OCI-LY1 (cell line): ENCODE measurements at regions not wholly inside any gene's neighbourhood (a gene's known extent, or its start where the extent isn't known, plus 50 kb on each side); places are given as distances from the start of the nearest gene placed in this dataset.

ENCODE experiments used
- H2AFZ ChIP-seq: fragments of 200-600 bp; sonication (generic), shearing (Covaris generic); 2 replicates; pipeline ENCODE4 v1.6.0; 2014; ENCODE audit warnings: antibody characterized with exemption, mild to moderate bottlenecking, low read length
- H3F3A ChIP-seq: fragments of 200-600 bp; sonication (generic), shearing (Covaris generic); 2 replicates; pipeline ENCODE4 v1.6.0; 2014; ENCODE audit warnings: mild to moderate bottlenecking, antibody characterized with exemption, low read length, moderate library complexity; ENCODE audit not compliant: insufficient read depth
- H3K27ac ChIP-seq: fragments of 200-600 bp; sonication (generic); 2 replicates; pipeline ENCODE4 v1.5.1; 2014; ENCODE audit warnings: low read length, mixed run types, mild to moderate bottlenecking, low read depth; ENCODE audit not compliant: poor library complexity, severe bottlenecking
- H3K27me3 ChIP-seq: fragments of 200-600 bp; sonication (generic); 2 replicates; pipeline ENCODE4 v1.6.0; 2014; ENCODE audit warnings: antibody characterized with exemption, mild to moderate bottlenecking, low read length, moderate library complexity; ENCODE audit not compliant: insufficient read depth
- H3K36me3 ChIP-seq: fragments of 200-600 bp; sonication (generic); 2 replicates; pipeline ENCODE4 v1.6.1; 2014; ENCODE audit warnings: mild to moderate bottlenecking, antibody characterized with exemption, low read length, moderate library complexity, mixed read lengths; ENCODE audit not compliant: insufficient read depth
- H3K4me1 ChIP-seq: fragments of 200-600 bp; sonication (generic); 2 replicates; pipeline ENCODE4 v1.5.1; 2014; ENCODE audit warnings: mild to moderate bottlenecking, low read length, moderate library complexity; ENCODE audit not compliant: insufficient read depth, severe bottlenecking
- H3K4me2 ChIP-seq: fragments of 200-600 bp; sonication (generic), shearing (Covaris generic); 2 replicates; pipeline ENCODE4 v1.6.1; 2014; ENCODE audit warnings: low read length
- H3K4me3 ChIP-seq: fragments of 200-600 bp; sonication (generic); 2 replicates; pipeline ENCODE4 v1.5.1; 2014; ENCODE audit warnings: low read length, low read depth, mild to moderate bottlenecking, mixed read lengths; ENCODE audit not compliant: poor library complexity, severe bottlenecking
- H3K79me2 ChIP-seq: fragments of 200-600 bp; shearing (Covaris generic); 2 replicates; pipeline ENCODE4 v1.6.1; 2016; ENCODE audit warnings: mixed run types, low read length, mixed read lengths; ENCODE audit not compliant: insufficient read depth
- H3K9ac ChIP-seq: fragments of 200-600 bp; sonication (generic), shearing (Covaris generic); 2 replicates; pipeline ENCODE4 v1.6.1; 2014; ENCODE audit warnings: mild to moderate bottlenecking, low read length, mixed read lengths
- H3K9me2 ChIP-seq: fragments of 200-600 bp; sonication (generic), shearing (Covaris generic); 2 replicates; pipeline ENCODE4 v1.6.1; 2014; ENCODE audit warnings: low read depth, mild to moderate bottlenecking, low read length, mixed read lengths
- H3K9me3 ChIP-seq: fragments of 200-600 bp; shearing (Covaris generic); 2 replicates; pipeline ENCODE4 v1.6.1; 2014; ENCODE audit warnings: low read length, mixed read lengths
- H4K20me1 ChIP-seq: fragments of 200-600 bp; sonication (generic), shearing (Covaris generic); 2 replicates; pipeline ENCODE4 v1.6.0; 2016; ENCODE audit warnings: mild to moderate bottlenecking, low read length; ENCODE audit not compliant: insufficient read depth
- CTCF ChIP-seq: fragments of 200-600 bp; sonication (generic), shearing (Covaris generic); IDR thresholded peaks from 2 replicates; pipeline ENCODE4 v1.5.1; 2017; ENCODE audit warnings: mild to moderate bottlenecking, antibody characterized with exemption, low read length, moderate library complexity, mixed read lengths
- EZH2 ChIP-seq: fragments of 200-600 bp; sonication (generic), shearing (Covaris generic); IDR thresholded peaks from 2 replicates; pipeline ENCODE4 v1.8.0; 2017; ENCODE audit warnings: borderline replicate concordance, mixed run types, mild to moderate bottlenecking, antibody characterized with exemption, low read length, moderate library complexity, mixed read lengths

DNA sequence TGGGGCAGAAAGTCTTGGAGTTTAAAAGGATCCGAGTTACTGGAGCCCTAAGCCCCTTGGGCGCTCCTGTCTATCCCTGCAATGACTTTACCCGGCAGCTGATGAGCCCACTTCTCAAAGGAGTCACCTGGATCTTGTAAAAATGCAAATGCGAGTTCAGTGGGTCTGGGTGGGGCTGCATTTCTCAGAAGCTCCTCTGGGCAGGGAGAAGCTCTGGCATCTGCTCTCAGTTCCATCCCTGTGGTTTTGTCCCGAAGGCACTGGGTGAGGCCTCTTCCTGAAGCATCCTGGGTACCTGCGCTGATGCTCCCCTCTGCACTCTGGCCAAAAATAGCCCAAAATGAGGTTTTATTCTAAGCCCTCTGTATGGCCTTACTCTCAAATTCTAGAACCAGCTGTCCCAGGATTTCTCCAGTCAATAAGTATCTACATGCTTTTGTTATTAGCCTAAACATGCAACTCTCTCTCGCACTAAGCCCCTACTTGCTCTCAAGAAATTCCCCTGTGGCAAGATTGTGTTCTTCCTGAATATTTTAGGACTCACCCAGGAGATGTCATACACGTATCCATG is 167.8 kb upstream of the APCDD1 start:
- no peak overlapping the region for H3K4me3 ChIP-seq
- no peak overlapping the region for H3K9ac ChIP-seq
- H3K36me3 ChIP-seq = no peaks in the 10 kb centered on the region
- H3K4me2 ChIP-seq = no peak overlapping the region
- H4K20me1 ChIP-seq = no peaks in the 10 kb centered on the region
- H3F3A ChIP-seq = no peaks in the 10 kb centered on the region
- H3K27ac ChIP-seq = no peak overlapping the region
- H3K9me2 ChIP-seq = no peaks in the 10 kb centered on the region
- TF ChIP-seq EZH2 = no peak
- no peak for TF ChIP-seq CTCF
- H3K9me3 ChIP-seq = 0 out of 2 replicates have a peak, but pooled peaks cover 4% of the 10 kb centered on the region
- no peaks in the 10 kb centered on the region for H3K79me2 ChIP-seq
- H3K4me1 ChIP-seq = no peaks in the 10 kb centered on the region
- peaks cover 6% of the 10 kb centered on the region; the same call in 1 of the 2 replicates for H3K27me3 ChIP-seq
- H2AFZ ChIP-seq = no peak overlapping the region

- Histone ChIP-seq H2AFZ (no peak overlapping the region), H3K9me2 (no peaks in the 10 kb centered on the region), H3K4me1 (no peaks in the 10 kb centered on the region), H3K4me3 (no peak overlapping the region), H3K9ac (no peak overlapping the region), H3K36me3 (no peaks in the 10 kb centered on the region), H3K4me2 (no peak overlapping the region), H3K79me2 (no peaks in the 10 kb centered on the region), H3K9me3 (0 out of 2 replicates have a peak, but pooled peaks cover 4% of the 10 kb centered on the region), H3K27ac (no peak overlapping the region), H4K20me1 (no peaks in the 10 kb centered on the region), H3F3A (no peaks in the 10 kb centered on the region), H3K27me3 (peaks cover 6% of the 10 kb centered on the region; the same call in 1 of the 2 replicates)
- no peak for TF ChIP-seq CTCF
These were observed 165.2 kb upstream of the APCDD1 start for GRCh38 chr18:10289251-10289650.

DNA sequence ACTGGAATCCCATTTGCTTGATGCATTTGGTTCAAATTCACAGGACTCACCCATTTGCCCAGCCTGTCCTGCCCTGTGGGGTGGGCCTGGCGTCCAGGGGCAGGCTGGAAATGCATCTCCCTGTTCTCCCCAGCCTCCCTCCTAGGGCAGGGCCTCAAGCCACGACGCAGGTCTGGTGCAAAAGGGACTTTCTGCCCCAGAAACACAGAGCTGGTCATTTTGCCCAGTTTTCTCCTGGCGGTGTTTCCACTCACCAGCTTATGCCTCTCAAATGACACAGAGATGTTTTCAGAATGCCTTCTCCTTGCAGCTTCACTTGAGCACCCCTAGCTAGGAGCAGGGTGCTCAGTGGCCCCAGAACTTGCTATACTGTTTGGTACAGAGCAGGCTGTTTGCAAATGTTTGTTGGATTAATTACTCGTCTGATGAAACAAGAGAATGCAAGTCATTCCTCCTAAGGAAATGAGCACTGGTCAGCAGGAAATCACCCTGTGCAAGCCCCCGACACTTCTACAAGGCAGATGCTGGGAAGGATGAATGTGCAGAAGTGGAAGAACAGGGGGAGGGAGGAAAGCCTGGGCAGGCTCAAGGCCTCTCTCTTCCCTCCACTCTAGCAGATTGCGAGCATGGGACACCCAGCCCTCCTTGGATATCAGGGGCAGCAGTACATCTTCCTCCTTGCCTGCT is 164.3 kb upstream of the APCDD1 start:
- Histone ChIP-seq H3K79me2 (no peaks in the 10 kb centered on the region), H3K27ac (no peak overlapping the region), H3K4me2 (no peak overlapping the region), H3K4me1 (no peaks in the 10 kb centered on the region), H3K4me3 (no peak overlapping the region), H3K36me3 (no peaks in the 10 kb centered on the region), H3K27me3 (peaks cover 6% of the 10 kb centered on the region; the same call in 1 of the 2 replicates), H2AFZ (no peak overlapping the region), H3K9me3 (0 out of 2 replicates have a peak, but pooled peaks cover 4% of the 10 kb centered on the region), H3F3A (no peaks in the 10 kb centered on the region), H4K20me1 (no peaks in the 10 kb centered on the region), H3K9me2 (no peaks in the 10 kb centered on the region), H3K9ac (no peak overlapping the region)
- TF ChIP-seq CTCF (no peak), EZH2 (no peak)
